H1 (cell line): ENCODE measurements at regions not wholly inside any gene's neighbourhood (a gene's known extent, or its start where the extent isn't known, plus 50 kb on each side); places are given as distances from the start of the nearest gene placed in this dataset.

Source experiments
- CBX8 ChIP-seq: fragments of 300-800, 300-1000 bp; sonication (generic); IDR thresholded peaks from 2 replicates; pipeline ENCODE4 v1.7.1; 2016; ENCODE audit warnings: low read depth, low read length, borderline replicate concordance
- CHD7 ChIP-seq: fragments of 300-600 bp; sonication (generic); IDR thresholded peaks from 2 replicates; pipeline ENCODE4 v1.7.1; 2012; ENCODE audit warnings: low read length, moderate library complexity, mild to moderate bottlenecking, inconsistent platforms; ENCODE audit not compliant: insufficient replicate concordance
- EGR1 ChIP-seq: IDR thresholded peaks from 2 replicates; pipeline ENCODE4 v1.6.1; 2011; ENCODE audit warnings: low read depth, low read length, borderline replicate concordance

GRCh38 chr16:6967796-6968320 is 364.8 kb upstream of the RBFOX1 start (continued):
- no peak for TF ChIP-seq CHD7
- TF ChIP-seq CBX8 = no peak
- no peak for TF ChIP-seq EGR1
